OCI-LY7 (cell line): ENCODE measurements at regions not wholly inside any gene's neighbourhood (a gene's known extent, or its start where the extent isn't known, plus 50 kb on each side); places are given as distances from the start of the nearest gene placed in this dataset.

Experiments used
- BruUV-seq: library from RNA; stranded (reverse); fragments of 400-500 nt; replicated peaks from 2 replicates; lab custom pipeline; 2021; lab: Mats Ljungman, UMichigan
- CTCF ChIA-PET: fragments of 300-600 bp; sonication (Branson Sonifier 250); formaldehyde crosslinking; loops from one replicate; lab custom pipeline; 2022; ENCODE audit warnings: antibody characterized with exemption; ENCODE audit not compliant: unreplicated experiment; lab: Charles Lee
- POLR2A ChIA-PET: fragments of 300-600 bp; sonication (Branson Sonifier 250); formaldehyde crosslinking; loops from one replicate; lab custom pipeline; 2022; ENCODE audit warnings: antibody characterized with exemption; lab: Charles Lee
- DNase-seq: peaks from one replicate; pipeline ENCODE4 v3.0.0-alpha.2; 2015; ENCODE audit warnings: low spot score
- H2AFZ ChIP-seq: fragments of 200-600 bp; sonication (generic), shearing (Covaris generic); 2 replicates; pipeline ENCODE4 v1.6.1; 2014; ENCODE audit warnings: mild to moderate bottlenecking, antibody characterized with exemption, low read length, moderate library complexity
- H3K27ac ChIP-seq: fragments of 200-600 bp; sonication (generic); 2 replicates; pipeline ENCODE4 v1.5.1; 2014; ENCODE audit warnings: mixed run types, low read depth, mild to moderate bottlenecking, moderate library complexity, low read length, inconsistent platforms; ENCODE audit not compliant: poor library complexity, severe bottlenecking
- H3K36me3 ChIP-seq: fragments of 200-600 bp; sonication (generic); 2 replicates; pipeline ENCODE4 v1.6.1; 2014; ENCODE audit warnings: mild to moderate bottlenecking, antibody characterized with exemption, low read length, moderate library complexity, mixed read lengths; ENCODE audit not compliant: insufficient read depth
- H3K4me1 ChIP-seq: fragments of 200-600 bp; sonication (generic); 2 replicates; pipeline ENCODE4 v1.5.1; 2014; ENCODE audit warnings: mild to moderate bottlenecking, low read length; ENCODE audit not compliant: insufficient read depth, poor library complexity, severe bottlenecking
- H3K4me2 ChIP-seq: fragments of 200-600 bp; sonication (generic); 2 replicates; pipeline ENCODE4 v1.6.1; 2014; ENCODE audit warnings: mild to moderate bottlenecking, low read length
- H3K4me3 ChIP-seq: fragments of 200-600 bp; sonication (generic); 2 replicates; pipeline ENCODE4 v1.5.1; 2014; ENCODE audit warnings: mild to moderate bottlenecking, low read depth, low read length; ENCODE audit not compliant: poor library complexity, severe bottlenecking
- H3K79me2 ChIP-seq: fragments of 200-600 bp; sonication (generic); 2 replicates; pipeline ENCODE4 v1.6.1; 2016; ENCODE audit warnings: low read depth, mild to moderate bottlenecking, low read length, moderate library complexity, mixed read lengths; ENCODE audit not compliant: insufficient read depth
- H3K9me2 ChIP-seq: fragments of 200-600 bp; sonication (generic); 2 replicates; pipeline ENCODE4 v1.6.1; 2016; ENCODE audit warnings: mild to moderate bottlenecking, low read length, mixed read lengths; ENCODE audit not compliant: insufficient read depth
- H3K9me3 ChIP-seq: fragments of 200-600 bp; sonication (generic); 2 replicates; pipeline ENCODE4 v1.6.1; 2014; ENCODE audit warnings: mild to moderate bottlenecking, mixed run types, low read length, mixed read lengths
- H4K20me1 ChIP-seq: fragments of 200-600 bp; sonication (generic); 2 replicates; pipeline ENCODE4 v1.6.1; 2014; ENCODE audit warnings: mild to moderate bottlenecking, antibody characterized with exemption, low read length, moderate library complexity, mixed read lengths; ENCODE audit not compliant: insufficient read depth
- CTCF ChIP-seq: fragments of 200-600 bp; sonication (generic); conservative IDR thresholded peaks from 2 replicates; pipeline ENCODE4 v1.5.1; 2014; ENCODE audit warnings: mild to moderate bottlenecking, antibody characterized with exemption, low read length, moderate library complexity, mixed read lengths
- EZH2phosphoT487 ChIP-seq: fragments of 200-600 bp; sonication (generic); IDR thresholded peaks from 2 replicates; pipeline ENCODE4 v1.6.1; 2018; ENCODE audit warnings: low read depth, borderline replicate concordance, mild to moderate bottlenecking, mixed run types, antibody characterized with exemption, low read length, moderate library complexity, mixed read lengths
- intact Hi-C: fragments of 100-400 bp; cut with micrococcal nuclease; formaldehyde crosslinking; loops from one replicate; pipeline ENCODE4 v1.10.0; 2022; ENCODE audit not compliant: unreplicated experiment

- Histone ChIP-seq H4K20me1 (no peaks in the 10 kb centered on the region), H3K9me3 (no peaks in the 10 kb centered on the region), H3K4me2 (no peak overlapping the region), H2AFZ (no peak overlapping the region), H3K4me3 (no peak overlapping the region), H3K4me1 (no peaks in the 10 kb centered on the region), H3K36me3 (no peaks in the 10 kb centered on the region), H3K9me2 (no peaks in the 10 kb centered on the region), H3K79me2 (no peaks in the 10 kb centered on the region), H3K27ac (no peak overlapping the region)
- DNase-seq: no peak
- intact Hi-C loops: no loop called here
- BruUV-seq: no TSS peak
- TF ChIP-seq EZH2phosphoT487 (no peak), CTCF (no peak)
- ChIA-PET CTCF (no interaction called here), POLR2A (no interaction called here)
Observed at GRCh38 chr1:83016354-83016849, 982.5 kb downstream of the TTLL7 start.

DNA sequence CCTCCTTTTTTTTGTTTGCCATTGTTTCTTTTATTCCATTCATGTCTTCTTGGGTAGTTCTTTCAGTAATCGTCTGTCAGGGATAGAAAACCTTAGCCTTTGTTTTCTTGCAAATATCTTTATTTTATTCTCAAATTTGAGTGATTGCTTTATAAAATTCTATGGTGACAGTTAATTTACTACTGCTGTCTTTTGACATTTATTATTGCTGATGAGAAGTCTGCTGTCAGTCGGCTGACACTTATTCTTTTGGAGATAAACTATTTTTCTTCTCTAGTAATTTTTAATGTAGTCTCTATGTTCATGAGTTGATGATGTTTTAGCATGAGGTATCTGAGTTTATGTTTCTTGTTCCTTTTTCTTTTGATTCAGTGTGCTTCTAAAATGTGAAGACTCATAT is 983.8 kb downstream of the TTLL7 start:
- Histone ChIP-seq H3K36me3 (no peaks in the 10 kb centered on the region), H3K4me1 (no peaks in the 10 kb centered on the region), H2AFZ (no peak overlapping the region), H3K79me2 (no peaks in the 10 kb centered on the region), H3K9me2 (no peaks in the 10 kb centered on the region), H3K4me3 (no peak overlapping the region), H3K27ac (no peak overlapping the region), H3K4me2 (no peak overlapping the region), H4K20me1 (no peaks in the 10 kb centered on the region), H3K9me3 (no peaks in the 10 kb centered on the region)
- ChIA-PET POLR2A (no interaction called here), CTCF (no interaction called here)
- BruUV-seq: no TSS peak
- TF ChIP-seq CTCF: no peak
- TF ChIP-seq EZH2phosphoT487: no peak
- intact Hi-C loops: no loop called here
- DNase-seq: no peak

DNA sequence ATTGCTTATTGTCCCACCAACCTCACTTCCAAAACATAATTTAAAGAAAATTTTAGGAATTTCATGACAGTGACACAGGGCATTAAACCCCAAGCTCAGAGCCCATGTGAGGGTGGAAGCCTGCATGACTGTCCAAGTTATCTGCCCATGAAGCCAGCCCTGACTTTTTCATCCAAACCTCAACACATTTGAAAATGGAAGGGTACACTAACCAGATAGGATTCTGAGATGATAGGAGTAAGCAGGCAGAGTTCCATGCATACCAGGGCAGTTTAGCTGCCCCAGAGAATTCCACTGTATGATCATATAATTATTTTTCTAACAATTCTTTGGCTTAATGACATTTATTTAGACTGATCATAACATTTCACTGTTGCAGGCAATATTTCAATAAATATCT is 986.0 kb downstream of the TTLL7 start:
- POLR2A ChIA-PET: no interaction called here
- BruUV-seq: no TSS peak
- H2AFZ ChIP-seq: no peak overlapping the region

More for the DNA sequence above, 986.0 kb downstream of the TTLL7 start:
- H3K9me3 ChIP-seq: no peaks in the 10 kb centered on the region
- CTCF ChIA-PET: no interaction called here
- no peak overlapping the region for H3K4me3 ChIP-seq
- no peaks in the 10 kb centered on the region for H3K36me3 ChIP-seq
- no peak overlapping the region for H3K27ac ChIP-seq
- no peak for DNase-seq
- no peaks in the 10 kb centered on the region for H3K79me2 ChIP-seq
- no peaks in the 10 kb centered on the region for H3K9me2 ChIP-seq
- no peak for TF ChIP-seq EZH2phosphoT487
- no peak for TF ChIP-seq CTCF
- H4K20me1 ChIP-seq: no peaks in the 10 kb centered on the region
- H3K4me1 ChIP-seq: no peaks in the 10 kb centered on the region
- intact Hi-C loops: no loop called here
- H3K4me2 ChIP-seq: no peak overlapping the region
